Activated naive CD4-positive, alpha-beta T cell treated with Interleukin-2 at 50 U/mL for 16 hours (primary cell): ENCODE measurements at regions not wholly inside any gene's neighbourhood (a gene's known extent, or its start where the extent isn't known, plus 50 kb on each side); places are given as distances from the start of the nearest gene placed in this dataset.

Experiments
- DNase-seq: peaks from one replicate; pipeline ENCODE4 v3.0.0-alpha.2; 2020

DNA sequence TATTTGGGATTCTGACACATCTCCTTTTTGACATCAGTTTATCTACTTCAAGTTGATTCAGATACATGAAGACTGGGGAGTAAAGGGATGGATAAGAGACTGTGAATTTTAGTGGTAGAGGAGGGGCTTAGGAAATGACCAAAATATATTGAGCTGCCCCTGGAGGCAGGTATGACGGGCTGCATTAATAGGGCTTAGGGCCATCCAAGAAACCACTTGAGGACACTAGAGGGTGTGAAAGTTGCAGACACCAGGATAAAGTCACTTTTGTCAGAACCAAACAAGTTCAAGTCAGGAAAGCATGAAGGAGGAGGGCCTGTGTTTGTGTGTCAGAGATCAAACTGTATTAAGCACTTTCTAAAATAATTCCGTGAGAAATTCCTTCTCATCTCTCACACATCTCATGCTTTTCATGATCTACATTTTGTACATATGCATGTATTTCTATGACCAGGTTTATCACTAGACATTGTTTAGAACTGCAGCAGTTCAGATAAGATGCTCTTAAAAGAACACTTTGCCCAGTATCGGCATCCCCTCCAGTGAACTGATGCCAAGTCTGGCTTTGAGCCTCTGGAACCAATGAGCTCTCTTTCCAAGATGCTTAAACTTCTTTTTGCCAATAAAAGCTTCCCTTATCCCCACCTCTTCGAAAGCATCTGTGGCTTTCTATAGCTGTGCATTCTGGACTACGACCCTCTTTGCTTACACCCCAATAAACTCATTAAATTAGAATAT, 136.9 kb downstream of the SLC38A1 start:
- DNase-seq: no peak

DNA sequence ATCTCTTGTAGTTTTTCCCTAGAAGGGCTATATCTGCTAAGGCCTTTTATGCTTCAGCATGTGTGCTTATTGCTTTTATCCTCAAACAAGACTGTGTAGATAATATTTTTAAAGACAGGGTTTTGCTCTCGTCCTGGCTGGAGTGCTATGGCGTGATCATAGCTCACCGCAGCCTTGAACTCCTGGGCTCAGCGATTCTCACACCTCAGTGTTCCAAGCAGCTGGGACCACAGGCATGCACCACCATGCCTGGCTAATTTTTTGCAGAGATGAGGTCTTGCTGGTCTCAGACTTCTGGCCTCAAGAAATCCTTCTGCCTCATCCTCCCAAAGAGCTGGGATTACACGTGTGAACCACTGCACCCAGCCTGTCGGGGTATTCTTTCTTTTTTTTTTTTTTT, 137.3 kb upstream of the SCAF11 start:
- DNase-seq: no peak

DNA sequence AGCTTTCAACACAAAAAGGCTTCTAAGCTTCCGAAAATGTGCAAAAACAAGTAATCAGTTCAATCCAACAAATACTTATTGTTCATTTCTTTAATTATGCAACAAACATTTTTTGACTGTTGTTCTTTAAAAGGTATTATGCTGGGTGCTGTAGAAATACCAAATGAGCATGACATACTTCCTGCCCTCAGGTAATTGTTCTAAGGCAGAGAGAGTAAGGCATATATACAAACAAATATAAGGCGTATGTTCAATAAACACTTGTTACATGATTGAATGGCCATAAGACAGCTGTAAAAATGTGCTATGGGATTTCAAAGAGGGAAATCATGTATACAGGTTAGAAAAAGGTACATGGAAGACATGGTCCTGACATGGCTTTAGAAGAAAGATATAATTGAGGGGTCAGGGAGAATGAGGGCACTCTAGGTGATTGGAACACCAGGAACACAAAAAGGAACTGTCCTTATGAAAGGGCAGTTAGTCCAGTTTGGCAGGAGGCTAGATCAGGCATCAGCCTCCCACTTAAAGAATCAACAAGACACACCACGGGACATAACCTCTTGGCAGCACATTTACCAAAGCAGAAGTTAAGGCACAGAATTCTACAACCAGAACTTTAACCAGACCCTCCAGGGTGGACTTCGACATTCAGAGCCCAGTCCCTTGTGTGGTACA, 135.8 kb upstream of the SCAF11 start:
- no peak for DNase-seq

GRCh38 chr12:46124848-46125619, 134.7 kb upstream of the SCAF11 start:
- DNase-seq: peak; percentile 52

DNA sequence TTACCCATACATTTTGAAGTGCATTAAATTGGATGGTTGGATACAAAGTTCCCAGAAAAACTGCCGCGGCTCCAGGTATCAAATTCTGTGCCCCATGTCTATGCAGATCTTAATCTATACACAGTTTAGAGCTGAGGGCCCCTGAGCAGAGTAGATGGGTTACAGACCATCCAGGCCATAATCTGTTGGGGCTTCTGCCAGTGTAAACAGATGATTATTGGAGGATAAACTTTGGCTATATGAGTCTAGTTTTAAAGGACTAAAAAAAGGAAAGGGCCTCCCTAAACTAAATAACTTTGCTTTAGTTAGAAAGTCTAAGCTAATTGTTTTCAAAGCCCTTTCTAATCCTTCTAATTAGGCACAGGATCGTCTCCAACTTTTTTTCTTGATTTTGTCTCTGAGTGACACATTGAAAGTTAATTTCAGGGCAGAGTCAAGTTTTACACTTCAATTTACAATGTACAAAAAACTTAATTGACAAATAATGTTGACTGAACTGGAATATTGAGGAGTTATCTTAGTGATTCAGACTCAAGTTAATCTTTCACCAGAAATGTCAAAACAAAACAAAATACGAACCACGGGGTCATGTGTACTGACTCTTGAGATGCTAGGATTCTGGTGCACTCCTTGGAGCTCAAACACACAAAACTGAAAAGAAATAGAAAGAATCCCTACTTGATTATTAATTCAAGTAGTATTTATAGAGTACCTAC, 133.9 kb upstream of the SCAF11 start:
- no peak for DNase-seq

GRCh38 chr12:46112364-46112763, 122.0 kb upstream of the SCAF11 start:
- no peak for DNase-seq

GRCh38 chr12:46111715-46112114, 121.3 kb upstream of the SCAF11 start:
- no peak for DNase-seq

DNA sequence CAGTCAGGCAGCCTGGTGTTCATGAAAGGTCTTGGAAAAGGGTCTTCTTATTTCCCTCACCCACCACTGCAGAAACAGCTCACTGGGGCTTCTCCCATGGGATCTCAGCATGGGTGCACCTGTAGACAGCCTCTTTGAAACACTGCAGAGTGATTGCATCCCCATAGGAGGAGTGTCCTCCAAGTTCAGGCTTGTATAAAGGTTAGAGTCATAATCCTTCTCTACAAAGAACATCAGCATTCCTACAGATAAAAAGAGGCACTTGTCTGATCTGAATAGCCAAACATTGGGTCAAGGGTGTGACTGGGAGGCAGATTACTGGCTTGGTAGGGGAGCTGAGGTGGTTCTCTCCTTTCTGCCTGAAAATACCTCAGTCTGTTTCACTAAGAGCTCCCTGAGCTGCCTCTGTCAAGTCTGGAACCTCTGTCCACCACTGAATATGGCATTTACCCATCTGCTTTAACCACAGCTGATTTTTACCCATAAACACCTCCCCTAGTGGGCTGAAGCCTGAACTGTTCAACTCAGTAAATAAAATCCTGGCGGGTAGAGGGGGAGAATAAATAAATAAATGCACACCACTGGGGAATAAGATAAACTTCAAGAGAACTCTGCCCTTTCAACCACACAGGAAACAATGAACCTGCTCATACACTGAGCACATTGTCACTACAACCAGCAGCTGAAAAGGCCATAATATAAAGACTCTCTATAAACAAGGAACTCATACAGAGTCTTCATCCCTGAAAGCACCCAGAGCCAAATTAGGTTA, 120.7 kb upstream of the SCAF11 start:
- DNase-seq: no peak

DNA sequence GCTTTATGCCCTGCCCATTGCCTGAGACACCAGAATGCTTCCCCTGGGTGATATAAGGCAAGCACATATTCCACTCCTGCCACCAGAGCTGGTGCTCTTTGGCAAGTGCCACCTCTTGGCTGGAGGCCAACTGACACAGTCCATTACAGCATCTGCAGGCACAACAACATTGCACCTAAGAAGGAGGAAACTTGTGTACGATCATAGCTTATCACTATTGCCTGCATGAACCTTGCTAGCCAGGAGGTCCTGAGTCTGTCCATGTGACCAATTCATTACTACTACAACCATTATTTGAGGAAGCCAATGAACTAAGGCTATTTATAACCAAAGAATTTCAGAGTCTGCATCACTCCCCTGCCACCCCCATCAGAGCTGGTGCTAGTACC, 119.8 kb upstream of the SCAF11 start:
- DNase-seq: no peak

- no peak for DNase-seq
Measured at GRCh38 chr12:46109343-46110222, 119.2 kb upstream of the SCAF11 start.

DNA sequence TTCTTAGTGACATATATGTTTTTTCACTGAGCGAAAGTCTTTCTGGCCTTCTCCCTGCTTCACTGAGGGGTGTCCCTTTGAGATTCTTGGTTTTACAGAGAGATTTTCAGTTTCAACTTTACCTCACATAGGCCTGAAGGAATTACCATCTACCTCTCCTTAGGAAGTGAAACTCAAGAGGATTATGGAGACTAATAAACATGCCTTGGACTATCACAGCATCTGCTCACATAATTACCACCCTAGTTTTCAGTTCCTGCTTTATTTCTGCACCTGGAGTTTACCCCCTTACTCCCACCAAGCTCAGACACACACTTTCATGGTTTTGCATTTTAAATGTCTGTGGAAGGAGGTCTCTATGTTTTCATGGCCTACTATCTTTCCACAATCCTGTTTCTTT, 118.3 kb upstream of the SCAF11 start:
- no peak for DNase-seq

GRCh38 chr12:46107591-46107990, 117.2 kb upstream of the SCAF11 start:
- DNase-seq: no peak

DNA sequence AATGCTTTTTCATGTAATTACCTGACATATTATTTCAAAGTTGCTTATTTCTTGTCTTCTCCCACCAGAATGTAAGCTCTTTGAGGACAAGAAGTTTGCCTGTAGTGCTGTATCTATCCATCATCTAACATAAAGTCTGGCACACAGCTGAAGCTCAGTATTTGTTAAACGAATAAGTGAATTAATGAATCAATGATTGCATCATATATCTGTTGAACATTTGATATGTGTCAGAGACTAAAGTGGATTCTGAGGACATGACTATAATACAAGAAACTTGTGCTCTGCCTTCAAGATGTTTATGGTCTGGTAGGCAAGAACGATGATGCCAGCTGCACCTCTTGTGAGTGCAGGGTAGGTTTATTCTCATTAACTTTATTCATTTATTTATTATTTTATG, 115.4 kb upstream of the SCAF11 start:
- no peak for DNase-seq

DNA sequence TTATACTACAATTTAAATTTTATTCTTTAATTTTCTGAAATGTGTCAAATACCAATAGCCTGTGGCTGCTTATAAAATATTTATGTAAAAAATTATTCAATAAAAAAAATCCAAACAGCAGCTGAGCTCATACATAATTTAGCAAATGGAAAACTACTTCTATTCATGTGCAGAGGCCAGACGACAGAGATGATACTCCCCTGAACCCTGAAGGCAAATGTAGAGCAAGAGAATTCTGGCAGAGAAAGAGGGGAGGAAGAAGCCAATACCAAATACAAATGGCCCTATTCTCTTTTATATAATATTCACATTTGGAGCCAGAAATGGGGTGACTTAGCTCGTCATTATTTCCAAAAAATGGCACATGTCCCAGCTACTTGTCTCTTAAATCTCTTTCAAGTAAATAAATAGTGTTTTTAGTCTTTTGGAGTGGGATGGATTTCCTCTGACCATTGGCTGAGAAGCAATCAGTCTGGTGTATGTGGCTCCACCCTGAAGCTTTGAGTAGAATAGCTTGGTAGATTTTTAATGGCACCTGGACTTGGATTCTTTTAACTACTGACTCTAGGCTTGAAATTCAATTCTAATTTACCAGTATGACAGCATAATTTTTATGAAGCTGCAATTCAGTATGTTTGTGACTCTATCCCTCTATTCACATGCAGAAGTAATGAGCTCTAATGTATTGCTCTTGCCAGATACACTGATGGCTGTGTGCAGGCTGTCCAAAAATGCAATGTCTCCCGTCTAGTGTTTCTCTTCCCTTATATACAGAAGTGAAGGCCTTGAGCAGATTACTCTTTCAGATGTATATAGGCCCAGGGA, 113.4 kb upstream of the SCAF11 start:
- DNase-seq: no peak

DNA sequence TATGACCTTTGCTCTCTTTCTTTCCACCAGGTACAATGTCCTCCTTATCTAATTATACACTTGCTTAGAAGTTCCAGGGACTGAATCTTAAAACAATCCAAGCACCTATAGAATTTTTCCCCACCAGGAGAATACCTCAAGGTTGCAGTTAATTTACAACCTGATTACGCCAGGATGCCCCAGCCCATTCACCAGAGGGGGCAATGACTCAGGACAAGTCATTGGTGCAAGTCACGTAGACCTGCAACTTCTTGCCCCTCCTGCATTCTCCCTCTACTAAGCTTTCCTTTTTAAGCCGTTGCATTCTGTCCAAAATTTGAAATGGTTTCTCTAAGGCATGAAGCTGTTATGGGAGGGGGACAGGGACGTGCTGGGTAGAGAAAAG, 111.1 kb upstream of the SCAF11 start:
- no peak for DNase-seq

DNA sequence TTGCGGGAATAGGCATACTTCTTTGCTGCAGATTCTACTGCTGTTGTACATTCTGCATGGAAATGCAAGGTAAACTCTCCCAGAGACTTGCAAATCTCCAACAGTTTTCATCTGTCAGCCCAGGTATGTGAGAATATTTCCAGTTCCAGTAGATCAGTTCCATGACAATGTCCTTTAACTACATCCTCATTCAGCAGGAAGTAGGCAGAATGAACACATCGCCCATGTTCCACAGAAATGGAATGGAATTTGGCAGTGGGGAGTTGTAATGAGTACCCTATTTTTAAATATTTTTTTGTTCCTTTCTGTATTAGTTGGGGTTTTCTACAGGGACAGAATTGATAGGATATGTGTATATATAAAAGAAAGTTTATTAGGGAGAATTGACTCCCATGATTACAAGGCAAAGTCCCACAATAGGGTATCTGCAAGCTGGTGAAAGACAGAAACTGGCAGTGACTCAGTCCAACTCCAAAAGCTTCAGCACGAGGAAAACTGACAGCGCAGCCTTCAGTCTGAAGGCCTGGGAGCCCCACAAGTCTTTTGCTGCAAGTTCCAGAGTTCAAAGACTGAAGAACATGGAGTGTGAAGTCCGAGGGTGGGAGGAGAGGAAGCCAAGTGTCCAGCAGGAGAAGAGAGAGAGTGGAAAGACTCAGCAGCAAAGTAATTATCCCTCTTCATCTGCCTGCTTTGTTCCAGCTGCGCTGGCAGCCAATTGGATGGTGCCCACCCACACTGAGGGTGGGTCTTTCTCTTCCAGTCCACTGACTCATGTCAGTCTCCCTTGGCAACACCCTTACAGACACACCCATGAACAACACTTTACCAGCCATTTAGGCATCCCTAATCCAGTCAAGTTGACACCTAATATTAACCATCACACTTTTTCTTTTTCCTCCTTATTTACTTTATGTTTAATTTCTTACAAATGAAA, 110.4 kb upstream of the SCAF11 start:
- no peak for DNase-seq

DNA sequence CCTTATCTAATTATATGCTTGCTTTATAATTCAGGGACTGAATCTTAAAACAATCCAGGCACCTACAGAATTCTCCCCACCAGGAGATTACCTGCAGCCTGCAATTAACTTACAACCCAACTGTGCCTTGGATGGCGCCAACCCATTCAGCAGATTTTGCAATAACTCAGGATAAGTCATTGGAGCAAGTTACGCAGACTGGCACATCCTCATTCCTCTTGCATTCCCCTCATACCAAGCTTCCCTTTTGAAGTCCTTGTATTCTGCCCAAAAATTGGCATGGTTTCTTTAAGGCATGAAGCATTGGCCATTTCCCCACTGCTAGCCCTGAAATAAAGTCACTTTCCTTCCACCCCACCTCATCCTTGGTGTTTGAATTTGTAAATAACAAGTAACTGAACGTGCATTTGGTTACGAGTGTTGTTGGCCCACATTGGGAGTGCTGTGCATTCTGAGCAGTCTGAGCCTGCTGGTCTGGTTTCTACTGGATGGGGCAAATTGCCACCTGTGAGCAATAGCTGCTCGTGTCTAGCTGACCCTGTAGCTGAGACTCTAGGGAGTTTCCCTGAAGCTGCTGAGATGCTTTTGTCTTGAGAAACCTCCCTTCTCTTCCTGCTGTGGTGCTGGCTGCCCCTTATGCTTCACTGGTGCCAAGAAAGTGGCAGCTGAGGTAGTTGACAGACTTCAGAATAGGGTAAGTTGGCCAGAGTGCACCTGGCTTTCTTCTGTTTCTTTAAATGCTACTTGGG, 99.2 kb upstream of the SCAF11 start:
- no peak for DNase-seq

- no peak for DNase-seq
Measured at GRCh38 chr12:46087916-46088439, 97.6 kb upstream of the SCAF11 start.
